Lower leg skin (tissue), 3 donors: ENCODE measurements at regions not wholly inside any gene's neighbourhood (a gene's known extent, or its start where the extent isn't known, plus 50 kb on each side); places are given as distances from the start of the nearest gene placed in this dataset.

Experiments
- CTCF ChIP-seq, 3 donors: fragments of 450-650 bp; IDR thresholded peaks; one replicate each; pipeline ENCODE4 v1.5.1; 2016; ENCODE audit warnings: antibody characterized with exemption in 3 of 3, mild to moderate bottlenecking in 3 of 3, moderate library complexity in 2 of 3
- POLR2A ChIP-seq, 2 donors: fragments of 450-650 bp; IDR thresholded peaks; one replicate each; pipeline ENCODE4 v1.6.1; 2016 to 2017; ENCODE audit warnings: antibody characterized with exemption in 2 of 2, mild to moderate bottlenecking in 1 of 2, moderate library complexity in 1 of 2

GRCh38 chr3:135788146-135788545 is 177.4 kb upstream of the PPP2R3A start:
- TF ChIP-seq CTCF (IDR thresholded peaks at IDR 0.05) (no peak), POLR2A (IDR thresholded peaks at IDR 0.05) (no peak)
